Thyroid gland (tissue), 4 donors: ENCODE measurements at regions not wholly inside any gene's neighbourhood (a gene's known extent, or its start where the extent isn't known, plus 50 kb on each side); places are given as distances from the start of the nearest gene placed in this dataset.
A peak's percentile ranks its signal among the peaks of the same experiment; 100 is the strongest.

Experiments
- DNase-seq, 2 donors: peaks; one replicate each; pipeline ENCODE4 v3.0.0-alpha.2; 2019
- H3K27ac ChIP-seq, 3 donors: fragments of 200-600 bp; sonication (generic); 1 replicate in 2 of 3; 2 replicates in 1 of 3; pipeline ENCODE4 v1.5.1; 2016 to 2019; ENCODE audit warnings: mild to moderate bottlenecking in 1 of 3, moderate library complexity in 1 of 3
- H3K27me3 ChIP-seq: fragments of 200-600 bp; sonication (generic); one replicate; pipeline ENCODE4 v1.5.1; 2019
- H3K36me3 ChIP-seq, 2 donors: fragments of 200-600 bp; sonication (generic); one replicate each; pipeline ENCODE4 v1.5.1; 2016 to 2019
- H3K4me1 ChIP-seq, 2 donors: fragments of 200-600 bp; sonication (generic); one replicate each; pipeline ENCODE4 v1.5.1; 2017 to 2019
- H3K4me3 ChIP-seq, 3 donors: fragments of 200-600 bp; sonication (generic); replicated peaks in 1 of 3; 1 replicate in 2 of 3; 2 replicates in 1 of 3; pipeline ENCODE4 v1.5.1; 2016; ENCODE audit warnings: mild to moderate bottlenecking in 1 of 3
- H3K9me3 ChIP-seq: fragments of 200-600 bp; sonication (generic); one replicate; pipeline ENCODE4 v1.5.1; 2017
- CTCF ChIP-seq, 6 experiments: fragments of 200-600 bp in 3 of 6; fragments of 450-650 bp in 3 of 6; sonication (generic) in 3 of 6; IDR thresholded peaks; one replicate each; pipeline ENCODE4 v1.5.1; 2016 to 2019; ENCODE audit warnings: antibody characterized with exemption in 6 of 6, mild to moderate bottlenecking in 2 of 6, inconsistent platforms in 1 of 6, moderate library complexity in 1 of 6
- POLR2A ChIP-seq, 2 donors: fragments of 450-650 bp; IDR thresholded peaks; one replicate each; pipeline ENCODE4 v1.6.1; 2017; ENCODE audit warnings: antibody characterized with exemption in 2 of 2, mild to moderate bottlenecking in 2 of 2, moderate library complexity in 1 of 2
- WGBS, 2 donors: methylation state at CpG; one replicate each; pipeline ENCODE4 v1.1.5; 2017; 5-methylcytosine and 5-hydroxymethylcytosine counted together
- intact Hi-C: fragments of 100-400 bp; cut with DNase I; formaldehyde crosslinking; loops from one replicate; pipeline ENCODE4 v1.15.1; 2023

GRCh38 chr13:95485518-95486144, 66.9 kb upstream of the CLDN10 start:
- Histone ChIP-seq H3K27ac (no peak overlapping the region), H3K27me3 (no peaks in the 10 kb centered on the region), H3K4me3 (no peak overlapping the region), H3K36me3 (no peaks in the 10 kb centered on the region), H3K9me3 (no peaks in the 10 kb centered on the region), H3K4me1 (no peaks in the 10 kb centered on the region)
- WGBS, 2 donors: 57 to 60% methylated on average over 3 of the region's 3 CpGs
- intact Hi-C loops: no loop called here
- DNase-seq: no peak
- TF ChIP-seq POLR2A (IDR thresholded peaks at IDR 0.05): no peak
- TF ChIP-seq CTCF (IDR thresholded peaks at IDR 0.05): no peak

- intact Hi-C loops: no loop called here
- H3K4me1 ChIP-seq: no peaks in the 10 kb centered on the region
- H3K27ac ChIP-seq: no peak overlapping the region
- TF ChIP-seq CTCF (IDR thresholded peaks at IDR 0.05): no peak
- TF ChIP-seq POLR2A (IDR thresholded peaks at IDR 0.05): no peak
- H3K4me3 ChIP-seq: no peak overlapping the region
- no peaks in the 10 kb centered on the region for H3K9me3 ChIP-seq
- DNase-seq: no peak
- no peaks in the 10 kb centered on the region for H3K27me3 ChIP-seq
- 61 to 75% methylated on average over 8 of the region's 8 CpGs for WGBS, 2 donors
- no peaks in the 10 kb centered on the region for H3K36me3 ChIP-seq
Measured at GRCh38 chr13:95492044-95492801, 60.3 kb upstream of the CLDN10 start.

DNA sequence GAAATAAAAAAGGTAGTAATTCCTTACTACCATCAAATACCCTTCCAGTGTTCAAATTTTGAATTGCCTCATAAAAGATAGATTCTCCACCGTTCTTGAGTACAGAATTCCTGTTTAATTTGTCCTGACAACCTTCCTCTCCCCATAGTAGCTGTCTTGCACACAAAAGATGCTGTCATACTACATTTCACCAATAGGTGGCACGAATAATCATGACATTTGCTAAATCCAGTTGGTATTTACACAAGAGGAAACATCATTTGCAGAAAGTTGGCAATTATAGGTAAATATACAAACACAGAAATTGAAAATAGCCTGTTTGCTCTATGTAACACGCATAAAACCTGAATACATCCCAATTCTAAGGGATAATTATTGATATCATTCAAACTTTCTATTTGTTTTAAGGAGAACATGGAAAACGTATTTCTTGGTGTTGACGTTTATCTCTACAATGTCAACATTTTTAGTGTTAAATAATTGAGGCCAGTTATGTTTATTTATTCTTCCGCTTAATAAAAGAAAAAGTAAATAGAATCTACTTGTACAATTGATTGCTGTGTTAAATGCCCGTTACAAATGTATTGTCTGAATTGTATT, 58.3 kb upstream of the CLDN10 start:
- Histone ChIP-seq H3K4me1 (no peaks in the 10 kb centered on the region), H3K9me3 (no peaks in the 10 kb centered on the region), H3K27ac (no peak overlapping the region), H3K36me3 (no peaks in the 10 kb centered on the region), H3K4me3 (no peak overlapping the region), H3K27me3 (no peaks in the 10 kb centered on the region)
- DNase-seq: no peak
- TF ChIP-seq CTCF (IDR thresholded peaks at IDR 0.05) (peak; percentile 24 to 71 (median 56)), POLR2A (IDR thresholded peaks at IDR 0.05) (no peak)
- intact Hi-C loops: no loop called here
- 52 to 57% methylated on average over 7 of the region's 7 CpGs for WGBS, 2 donors

DNA sequence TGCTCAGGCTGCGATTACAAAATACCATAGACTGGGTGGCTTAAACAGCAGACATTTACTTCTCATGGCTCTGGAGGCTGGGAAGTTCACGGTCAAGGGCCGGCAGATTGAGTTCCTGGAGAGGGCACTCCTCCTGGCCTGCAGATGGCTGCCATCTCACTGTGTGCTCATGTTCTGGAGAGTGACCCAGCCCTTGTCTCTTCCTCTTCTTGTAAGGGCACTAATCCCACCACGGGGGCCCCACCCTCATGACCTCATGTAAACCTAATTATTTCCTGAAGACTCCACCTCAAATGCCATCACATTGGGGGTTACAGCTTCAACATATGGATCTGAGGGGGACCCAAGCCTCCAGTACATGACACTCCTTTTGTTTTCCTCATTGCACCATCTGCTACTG, 56.0 kb upstream of the CLDN10 start:
- Histone ChIP-seq H3K36me3 (no peaks in the 10 kb centered on the region), H3K4me1 (no peaks in the 10 kb centered on the region), H3K9me3 (no peaks in the 10 kb centered on the region), H3K27me3 (no peaks in the 10 kb centered on the region), H3K27ac (no peak overlapping the region), H3K4me3 (no peak overlapping the region)
- TF ChIP-seq CTCF (IDR thresholded peaks at IDR 0.05) (no peak), POLR2A (IDR thresholded peaks at IDR 0.05) (no peak)
- intact Hi-C loops: no loop called here
- DNase-seq: no peak
- WGBS, 2 donors: 79 to 96% methylated on average over 4 of the region's 4 CpGs

DNA sequence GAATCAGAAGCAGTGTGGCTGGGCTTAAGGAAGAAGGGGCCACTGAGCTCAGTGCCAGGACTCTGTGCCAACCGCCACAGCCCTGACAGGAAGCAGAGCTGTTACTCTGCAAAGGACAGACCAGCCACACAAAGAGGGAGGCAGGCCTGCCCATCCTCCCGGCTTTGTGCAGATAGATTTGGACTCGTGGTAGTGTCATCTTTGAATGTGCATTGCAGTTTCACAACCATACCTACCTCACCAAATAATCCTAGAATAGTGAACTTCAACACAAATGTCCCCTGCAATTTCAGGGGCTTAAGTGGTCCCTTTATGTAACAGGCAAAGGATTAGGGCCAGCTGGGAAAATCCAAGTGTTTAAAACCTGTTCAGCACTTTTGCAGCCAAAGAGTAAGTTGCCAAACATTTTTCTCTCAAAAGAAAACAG, 55.1 kb upstream of the CLDN10 start:
- TF ChIP-seq CTCF (IDR thresholded peaks at IDR 0.05) (no peak), POLR2A (IDR thresholded peaks at IDR 0.05) (no peak)
- H3K4me3 ChIP-seq: no peak overlapping the region
- WGBS, 2 donors: 57 to 70% methylated on average over 3 of the region's 3 CpGs
- no peaks in the 10 kb centered on the region for H3K27me3 ChIP-seq
- H3K27ac ChIP-seq: no peak overlapping the region
- intact Hi-C loops: no loop called here
- no peaks in the 10 kb centered on the region for H3K9me3 ChIP-seq
- H3K36me3 ChIP-seq: no peaks in the 10 kb centered on the region
- H3K4me1 ChIP-seq: no peaks in the 10 kb centered on the region
- DNase-seq: no peak
